K562 (cell line): ENCODE measurements at regions not wholly inside any gene's neighbourhood (a gene's known extent, or its start where the extent isn't known, plus 50 kb on each side); places are given as distances from the start of the nearest gene placed in this dataset.

Experiments
- ADNP ChIP-seq: fragments of 200-800 bp; sonication (Bioruptor generic); IDR thresholded peaks from 2 replicates; pipeline ENCODE4 v1.6.1; 2016; ENCODE audit warnings: missing genetic modification characterization, missing compliant biosample characterization
- ARHGAP35 ChIP-seq: fragments of 450-650 bp; IDR thresholded peaks from 2 replicates; pipeline ENCODE4 v1.6.1; 2018; ENCODE audit not compliant: partially characterized antibody
- BMI1 ChIP-seq: fragments of 150-350 bp; IDR thresholded peaks from 2 replicates; pipeline ENCODE4 v1.6.1; 2014; ENCODE audit warnings: low read length
- EP300 ChIP-seq: IDR thresholded peaks from 2 replicates; pipeline ENCODE4 v1.6.1; 2012; ENCODE audit warnings: low read length, improper control_type of control experiment
- HDAC1 ChIP-seq, 2 experiments: fragments of 450-650 bp; IDR thresholded peaks; 2 replicates each; pipeline ENCODE4 v1.6.1; 2016 to 2017; ENCODE audit warnings: inconsistent platforms in 1 of 2, mild to moderate bottlenecking in 1 of 2, moderate library complexity in 1 of 2
- JUND ChIP-seq, 2 experiments: IDR thresholded peaks; 2 replicates in 1 of 2; 3 replicates in 1 of 2; pipeline ENCODE4 v1.6.1; 2011; ENCODE audit warnings: borderline replicate concordance in 2 of 2, low read depth in 2 of 2, low read length in 2 of 2, improper control_type of control experiment in 1 of 2, missing biosample characterization in 1 of 2, missing genetic modification characterization in 1 of 2, missing genetic modification reagents in 1 of 2
- KHSRP ChIP-seq: fragments of 450-650 bp; IDR thresholded peaks from 2 replicates; pipeline ENCODE4 v1.6.1; 2017
- MNT ChIP-seq, 2 experiments: fragments of 450-650 bp; conservative IDR thresholded peaks; 2 replicates each; pipeline ENCODE4 v1.6.1; 2017; ENCODE audit warnings: mild to moderate bottlenecking in 2 of 2, moderate library complexity in 2 of 2
- NFIC ChIP-seq: fragments of 450-650 bp; IDR thresholded peaks from 2 replicates; pipeline ENCODE4 v1.6.1; 2017; ENCODE audit warnings: mild to moderate bottlenecking, inconsistent platforms
- PBX2 ChIP-seq, 2 experiments: IDR thresholded peaks in 1 of 2; conservative IDR thresholded peaks in 1 of 2; 2 replicates each; pipeline ENCODE4 v1.6.1; 2016; ENCODE audit warnings: low read depth in 2 of 2, mild to moderate bottlenecking in 1 of 2, missing compliant biosample characterization in 1 of 2, missing genetic modification characterization in 1 of 2, moderate library complexity in 1 of 2
- PTBP1 ChIP-seq: fragments of 200-400 bp; formaldehyde crosslinking; IDR thresholded peaks from 2 replicates; pipeline ENCODE4 v1.6.1; 2017; ENCODE audit warnings: low read depth, low read length
- PYGO2 ChIP-seq: fragments of 450-650 bp; IDR thresholded peaks from 2 replicates; pipeline ENCODE4 v1.6.1; 2016; ENCODE audit warnings: mild to moderate bottlenecking, missing genetic modification characterization, moderate library complexity, missing compliant biosample characterization
- RBM34 ChIP-seq: fragments of 200-400 bp; formaldehyde crosslinking; IDR thresholded peaks from 2 replicates; pipeline ENCODE4 v1.6.1; 2018; ENCODE audit warnings: low read length, borderline replicate concordance; ENCODE audit not compliant: insufficient read depth
- SAFB2 ChIP-seq: fragments of 200-400 bp; formaldehyde crosslinking; IDR thresholded peaks from 2 replicates; pipeline ENCODE4 v1.6.1; 2018; ENCODE audit warnings: borderline replicate concordance, low read length, low read depth, moderate library complexity; ENCODE audit not compliant: severe bottlenecking
- TAF1 ChIP-seq: IDR thresholded peaks from 2 replicates; pipeline ENCODE4 v1.6.1; 2011; ENCODE audit warnings: mild to moderate bottlenecking, low read length, moderate library complexity; ENCODE audit not compliant: insufficient read depth, control insufficient read depth, severe bottlenecking; ENCODE audit errors: extremely low read depth
- TAL1 ChIP-seq: fragments of 450-650 bp; IDR thresholded peaks from 2 replicates; pipeline ENCODE4 v1.6.1; 2016; ENCODE audit warnings: mild to moderate bottlenecking
- TSHZ1 ChIP-seq: fragments of 250-450 bp; sonication (Bioruptor Pico); IDR thresholded peaks from 2 replicates; pipeline ENCODE4 v1.4.0; 2020; ENCODE audit warnings: mild to moderate bottlenecking, moderate library complexity
- ZC3H4 ChIP-seq: sonication (generic); formaldehyde crosslinking; IDR thresholded peaks from 2 replicates; pipeline ENCODE4 v1.9.0; 2021; ENCODE audit warnings: missing genetic modification reagents, borderline replicate concordance
- ZNF175 ChIP-seq: fragments of 200-800 bp; sonication (Bioruptor generic); IDR thresholded peaks from 2 replicates; pipeline ENCODE4 v1.6.1; 2016; ENCODE audit warnings: low read depth, mild to moderate bottlenecking, missing genetic modification characterization, missing compliant biosample characterization
- ZNF507 ChIP-seq: conservative IDR thresholded peaks from 2 replicates; pipeline ENCODE4 v1.6.1; 2017; ENCODE audit warnings: missing genetic modification characterization, missing compliant biosample characterization
- ZNF668 ChIP-seq: fragments of 250-450 bp; sonication (Bioruptor Pico); IDR thresholded peaks from 2 replicates; pipeline ENCODE4 v1.8.0; 2022; ENCODE audit warnings: mild to moderate bottlenecking, inconsistent platforms
- ZNF764 ChIP-seq: fragments of 250-450 bp; sonication (Bioruptor Pico); IDR thresholded peaks from 2 replicates; pipeline ENCODE4 v1.4.0; 2020; ENCODE audit warnings: low read depth, mild to moderate bottlenecking, moderate library complexity

- no peak; a peak in 1 of 4 replicates for TF ChIP-seq MNT (conservative IDR thresholded peaks at IDR 0.05)
- no peak for TF ChIP-seq PTBP1
- peak; percentile 60 for TF ChIP-seq NFIC
- TF ChIP-seq ADNP (tag): no peak
- TF ChIP-seq ZNF764 (CRISPR knock-in tag): no peak
- no peak for TF ChIP-seq RBM34
- TF ChIP-seq ZNF668 (CRISPR knock-in tag): no peak
- TF ChIP-seq KHSRP: no peak
- peak in 1 of 2 experiments; percentile 52; a peak in 1 of 4 replicates for TF ChIP-seq HDAC1 (IDR thresholded peaks at IDR 0.05)
- TF ChIP-seq TSHZ1: no peak
- TF ChIP-seq ARHGAP35: no peak
- no peak for TF ChIP-seq ZC3H4
- peak; percentile 95 for TF ChIP-seq EP300
- TF ChIP-seq PBX2 (CRISPR knock-in tag; IDR thresholded peaks at IDR 0.05; ENCODE audit: low read depth): no peak
- TF ChIP-seq PBX2 (tag; conservative IDR thresholded peaks at IDR 0.05; ENCODE audit: low read depth): peak; percentile 80
- TF ChIP-seq ZNF507 (tag): no peak
- peak; percentile 39; the same call in 1 of the 2 replicates for TF ChIP-seq PYGO2 (tag)
- 0 out of 2 replicates have a peak, but pooled peaks have one; percentile 9 for TF ChIP-seq ZNF175 (CRISPR knock-in tag)
- no peak for TF ChIP-seq SAFB2
- peak; percentile 77 for TF ChIP-seq TAL1
- TF ChIP-seq TAF1: peak; percentile 25
- peak; percentile 94 for TF ChIP-seq JUND (IDR thresholded peaks at IDR 0.05; ENCODE audit: borderline replicate concordance, low read depth, low read length)
- TF ChIP-seq JUND (tag; IDR thresholded peaks at IDR 0.05; ENCODE audit: borderline replicate concordance, low read depth, low read length): peak; percentile 94
- TF ChIP-seq BMI1: no peak
These were observed 109.6 kb upstream of the UMPS start (continued) for GRCh38 chr3:124620600-124621063.
